ENCODE measurements at regions not wholly inside any gene's neighbourhood (a gene's known extent, or its start where the extent isn't known, plus 50 kb on each side); places are given as distances from the start of the nearest gene placed in this dataset.

GRCh38 chrX:93791304-93791703 lies 117.3 kb downstream of the FAM133A start:
- POLR2A ChIA-PET, result no interaction called here
- TF ChIP-seq CTCF (IDR thresholded peaks at IDR 0.05; ENCODE audit: control extremely low read depth, extremely low read depth, low read depth, missing control alignments), result no peak

More at GRCh38 chrX:93791304-93791703, 117.3 kb downstream of the FAM133A start:
- CTCF ChIA-PET, result interaction anchor here (0.9 kb wide), 1 partner anchor 9 kb away, joined by 3 read pairs; no protein-coding TSS in a partner anchor
- DNase-seq (ENCODE audit: extremely low spot score), result no peak
